Adrenal gland (tissue), 9 donors: ENCODE measurements at regions not wholly inside any gene's neighbourhood (a gene's known extent, or its start where the extent isn't known, plus 50 kb on each side); places are given as distances from the start of the nearest gene placed in this dataset.

ENCODE experiments used
- DNase-seq, 7 donors: peaks; one replicate each; pipeline ENCODE4 v3.0.0-alpha.2; 2019 to 2020
- H3K27ac ChIP-seq, 5 donors: fragments of 200-600 bp; sonication (generic) in 4 of 5; 1 replicate in 3 of 5; 2 replicates in 2 of 5; pipeline versions ENCODE4 v1.5.1 to v1.8.0; 2016 to 2020; ENCODE audit warnings: mild to moderate bottlenecking in 1 of 5
- H3K27me3 ChIP-seq: fragments of 200-600 bp; 2 replicates; pipeline ENCODE4 v1.8.0; 2021
- H3K36me3 ChIP-seq, 2 donors: fragments of 200-600 bp; replicated peaks in 1 of 2; 1 replicate in 1 of 2; 2 replicates in 1 of 2; pipeline versions ENCODE4 v1.5.1 to v1.8.0; 2018 to 2022
- H3K4me1 ChIP-seq, 2 donors: fragments of 200-600 bp; replicated peaks in 1 of 2; 1 replicate in 1 of 2; 2 replicates in 1 of 2; pipeline versions ENCODE4 v1.5.1 to v1.8.0; 2018 to 2021
- H3K4me3 ChIP-seq, 4 donors: fragments of 200-600 bp; sonication (generic) in 3 of 4; one replicate each; pipeline ENCODE4 v1.5.1; 2016 to 2018
- H3K9me3 ChIP-seq, 3 donors: fragments of 200-600 bp; sonication (generic) in 1 of 3; replicated peaks in 1 of 3; 1 replicate in 2 of 3; 2 replicates in 1 of 3; pipeline versions ENCODE4 v1.5.1 to v1.8.0; 2016 to 2021
- CTCF ChIP-seq, 6 experiments: fragments of 450-650 bp in 4 of 6; fragments of 200-600 bp in 2 of 6; sonication (generic) in 1 of 6; IDR thresholded peaks; 1 replicate in 5 of 6; 2 replicates in 1 of 6; pipeline versions ENCODE4 v1.5.1 to v1.8.0; 2016 to 2021; ENCODE audit warnings: antibody characterized with exemption in 6 of 6, mild to moderate bottlenecking in 2 of 6, moderate library complexity in 1 of 6
- POLR2A ChIP-seq, 2 donors: fragments of 450-650 bp; IDR thresholded peaks; one replicate each; pipeline ENCODE4 v1.6.1; 2017; ENCODE audit warnings: antibody characterized with exemption in 2 of 2, mild to moderate bottlenecking in 2 of 2, moderate library complexity in 1 of 2
- WGBS, 4 donors: extraction: QIAGEN DNeasy Blood & Tissue Kit in 2 of 4; methylation state at CpG; one replicate each; pipeline versions ENCODE4 v1.1.5 to v1.1.7; 2013 to 2017; 5-methylcytosine and 5-hydroxymethylcytosine counted together
- intact Hi-C, 2 donors: fragments of 100-400 bp; cut with DNase I; formaldehyde crosslinking; loops; one replicate each; pipeline versions ENCODE4 v1.14.1 to v1.15.0; 2022 to 2023
- donor health status: healthy with polysubstance abuse.
- donor health status: Bipolar disorder and iron deficiency.
- donor health status: DM: yes; HTN: yes; CAD: no.
- donor health status: DM: no; HTN: no; CAD: no.
- donor health status: DM: no; HTN: no; CAD: no.

- TF ChIP-seq CTCF (IDR thresholded peaks at IDR 0.05), result no peak
- TF ChIP-seq POLR2A (IDR thresholded peaks at IDR 0.05), result no peak
- Histone ChIP-seq H3K27ac (no peak overlapping the region), H3K9me3 (no peaks in the 10 kb centered on the region), H3K4me3 (no peak overlapping the region), H3K4me1 (no peaks in the 10 kb centered on the region), H3K27me3 (no peaks in the 10 kb centered on the region), H3K36me3 (no peaks in the 10 kb centered on the region)
- no peak for DNase-seq
- intact Hi-C loops, result no loop called here
- 90 to 95% (median 93%) methylated on average over 8 of the region's 8 CpGs for WGBS, 4 donors
Observed at GRCh38 chr14:100643426-100643825, 56.2 kb upstream of the BEGAIN start.

- H3K4me1 ChIP-seq, result peaks cover 0 to 6% of the 10 kb centered on the region in 2 donors
- DNase-seq, result no peak
- TF ChIP-seq CTCF (IDR thresholded peaks at IDR 0.05) (no peak), POLR2A (IDR thresholded peaks at IDR 0.05) (no peak)
- H3K9me3 ChIP-seq, result no peaks in the 10 kb centered on the region
- no peak overlapping the region for H3K4me3 ChIP-seq
- H3K27ac ChIP-seq, result no peak overlapping the region
- H3K36me3 ChIP-seq, result no peaks in the 10 kb centered on the region
- intact Hi-C loops, result no loop called here
- WGBS, 4 donors, result 71 to 85% (median 77%) methylated on average over 6 of the region's 6 CpGs
- H3K27me3 ChIP-seq, result no peaks in the 10 kb centered on the region
Observed at GRCh38 chr14:100644383-100644782, 57.2 kb upstream of the BEGAIN start.

GRCh38 chr14:100644784-100645183 is 57.6 kb upstream of the BEGAIN start:
- 54 to 67% (median 64%) methylated on average over 8 of the region's 8 CpGs for WGBS, 4 donors
- Histone ChIP-seq H3K4me3 (no peak overlapping the region), H3K27me3 (no peaks in the 10 kb centered on the region), H3K36me3 (no peaks in the 10 kb centered on the region), H3K27ac (no peak overlapping the region), H3K4me1 (peaks cover 0 to 10% of the 10 kb centered on the region in 2 donors), H3K9me3 (no peaks in the 10 kb centered on the region)
- TF ChIP-seq CTCF (IDR thresholded peaks at IDR 0.05), result no peak
- TF ChIP-seq POLR2A (IDR thresholded peaks at IDR 0.05), result no peak
- intact Hi-C loops, result no loop called here
- DNase-seq, result no peak

- no peaks in the 10 kb centered on the region for H3K9me3 ChIP-seq
- peak; percentile 80 to 94 (median 88) for DNase-seq
- H3K4me1 ChIP-seq, result peaks cover 0 to 11% of the 10 kb centered on the region in 2 donors
- WGBS, 4 donors, result 47 to 59% (median 50%) methylated on average over 8 to 12 of the region's 12 CpGs
- H3K36me3 ChIP-seq, result no peaks in the 10 kb centered on the region
- H3K27me3 ChIP-seq, result no peaks in the 10 kb centered on the region
- TF ChIP-seq POLR2A (IDR thresholded peaks at IDR 0.05), result no peak
- peak; percentile 46 to 84 (median 72) for TF ChIP-seq CTCF (IDR thresholded peaks at IDR 0.05)
- no peak overlapping the region for H3K27ac ChIP-seq
- no peak overlapping the region for H3K4me3 ChIP-seq
- intact Hi-C loops, result no loop called here
Observed at GRCh38 chr14:100645196-100645981, 58.2 kb upstream of the BEGAIN start.
